H1 (cell line): ENCODE measurements at regions not wholly inside any gene's neighbourhood (a gene's known extent, or its start where the extent isn't known, plus 50 kb on each side); places are given as distances from the start of the nearest gene placed in this dataset.

ENCODE experiments used
- CTCF ChIP-seq, 3 experiments: IDR thresholded peaks; 1 replicate in 2 of 3; 2 replicates in 1 of 3; pipeline versions ENCODE4 v1.5.1 to v1.6.1; 2011; ENCODE audit warnings: low read length in 3 of 3, mild to moderate bottlenecking in 3 of 3, inconsistent platforms in 2 of 3, low read depth in 1 of 3, moderate library complexity in 1 of 3; ENCODE audit not compliant: insufficient read depth in 1 of 3; ENCODE audit errors: control extremely low read depth in 1 of 3
- JUN ChIP-seq: IDR thresholded peaks from 2 replicates; pipeline ENCODE4 v1.6.1; 2011; ENCODE audit warnings: low read depth, mild to moderate bottlenecking, improper control_type of control experiment, low read length
- POLR2A ChIP-seq, 2 experiments: IDR thresholded peaks; 1 replicate in 1 of 2; 2 replicates in 1 of 2; pipeline ENCODE4 v1.6.1; 2011; ENCODE audit warnings: low read depth in 2 of 2, low read length in 2 of 2, mild to moderate bottlenecking in 2 of 2; ENCODE audit errors: control extremely low read depth in 1 of 2
- SUZ12 ChIP-seq: fragments of 200-600 bp; sonication (generic); IDR thresholded peaks from 2 replicates; pipeline ENCODE4 v1.6.1; 2012; ENCODE audit warnings: mild to moderate bottlenecking, inconsistent platforms, low read length, moderate library complexity, mixed read lengths

GRCh38 chr20:48102076-48102787 lies 317.0 kb upstream of the SULF2 start:
- TF ChIP-seq POLR2A (IDR thresholded peaks at IDR 0.05; ENCODE audit: control extremely low read depth in 1 of 2, low read depth in 2 of 2, low read length in 2 of 2) (no peak), CTCF (IDR thresholded peaks at IDR 0.05; ENCODE audit: control extremely low read depth in 1 of 3, insufficient read depth in 1 of 3, low read depth in 1 of 3, low read length in 3 of 3) (no peak), SUZ12 (no peak), JUN (no peak)
